H9 (cell line): ENCODE measurements at regions not wholly inside any gene's neighbourhood (a gene's known extent, or its start where the extent isn't known, plus 50 kb on each side); places are given as distances from the start of the nearest gene placed in this dataset.

Experiments used
- DNase-seq: peaks from one replicate; pipeline ENCODE4 v3.0.0-alpha.2; 2017
- H2AFZ ChIP-seq: one replicate; pipeline ENCODE4 v1.6.1; 2013; ENCODE audit warnings: mild to moderate bottlenecking, low read length, control low read depth, moderate library complexity
- H2AK5ac ChIP-seq: 2 replicates; pipeline ENCODE4 v1.6.1; 2013; ENCODE audit warnings: low read length, control low read depth, mixed read lengths; ENCODE audit not compliant: insufficient read length
- H2BK120ac ChIP-seq: one replicate; pipeline ENCODE4 v1.6.1; 2013; ENCODE audit warnings: low read depth, mild to moderate bottlenecking, low read length, control low read depth, inconsistent platforms; ENCODE audit not compliant: poor library complexity, severe bottlenecking
- H2BK12ac ChIP-seq: 2 replicates; pipeline ENCODE4 v1.6.1; 2013; ENCODE audit warnings: low read length, control low read depth, mixed read lengths, low read depth; ENCODE audit not compliant: insufficient read length
- H2BK15ac ChIP-seq: 2 replicates; pipeline ENCODE4 v1.6.1; 2013; ENCODE audit warnings: low read depth, low read length, control low read depth
- H2BK20ac ChIP-seq: one replicate; pipeline ENCODE4 v1.6.1; 2013; ENCODE audit warnings: low read depth, mild to moderate bottlenecking, low read length, control low read depth, inconsistent platforms; ENCODE audit not compliant: poor library complexity, severe bottlenecking
- H2BK5ac ChIP-seq: 2 replicates; pipeline ENCODE4 v1.6.1; 2013; ENCODE audit warnings: low read length, control low read depth, mixed read lengths; ENCODE audit not compliant: insufficient read length
- H3K14ac ChIP-seq: 2 replicates; pipeline ENCODE4 v1.6.1; 2013; ENCODE audit warnings: low read length, control low read depth; ENCODE audit not compliant: insufficient read depth
- H3K18ac ChIP-seq: 2 replicates; pipeline ENCODE4 v1.6.1; 2013; ENCODE audit warnings: low read depth, mild to moderate bottlenecking, mixed read lengths, low read length, control low read depth; ENCODE audit not compliant: insufficient read length
- H3K23ac ChIP-seq: 2 replicates; pipeline ENCODE4 v1.6.1; 2013; ENCODE audit warnings: low read length, control low read depth, mixed read lengths, low read depth; ENCODE audit not compliant: insufficient read length
- H3K23me2 ChIP-seq: 2 replicates; pipeline ENCODE4 v1.6.1; 2013; ENCODE audit warnings: low read depth, mild to moderate bottlenecking, mixed read lengths, low read length, control low read depth; ENCODE audit not compliant: insufficient read length, poor library complexity, severe bottlenecking
- H3K27ac ChIP-seq: 2 replicates; pipeline ENCODE4 v1.5.1; 2013; ENCODE audit warnings: low read length, control low read depth, mixed read lengths, low read depth; ENCODE audit not compliant: insufficient read length
- H3K27me3 ChIP-seq: 2 replicates; pipeline ENCODE4 v1.6.1; 2013; ENCODE audit warnings: low read length, control low read depth, inconsistent platforms; ENCODE audit not compliant: insufficient read depth
- H3K4ac ChIP-seq: 2 replicates; pipeline ENCODE4 v1.6.1; 2013; ENCODE audit warnings: low read depth, mild to moderate bottlenecking, control low read depth, inconsistent platforms, low read length, moderate library complexity
- H3K4me1 ChIP-seq: 2 replicates; pipeline ENCODE4 v1.6.1; 2013; ENCODE audit warnings: low read length, control low read depth, inconsistent platforms; ENCODE audit not compliant: insufficient read depth
- H3K4me2 ChIP-seq: 2 replicates; pipeline ENCODE4 v1.6.1; 2013; ENCODE audit warnings: low read length, control low read depth, mixed read lengths; ENCODE audit not compliant: insufficient read length, insufficient read depth
- H3K56ac ChIP-seq: 2 replicates; pipeline ENCODE4 v1.6.1; 2013; ENCODE audit warnings: low read depth, mild to moderate bottlenecking, mixed read lengths, low read length, control low read depth; ENCODE audit not compliant: insufficient read length
- H3K79me1 ChIP-seq: 2 replicates; pipeline ENCODE4 v1.6.1; 2013; ENCODE audit warnings: low read depth, mild to moderate bottlenecking, moderate library complexity, low read length, control low read depth, inconsistent platforms; ENCODE audit not compliant: insufficient read depth, poor library complexity, severe bottlenecking
- H3K79me2 ChIP-seq: 2 replicates; pipeline ENCODE4 v1.6.1; 2013; ENCODE audit warnings: low read length, control low read depth, inconsistent platforms; ENCODE audit not compliant: insufficient read depth
- H3K9ac ChIP-seq: 2 replicates; pipeline ENCODE4 v1.6.1; 2013; ENCODE audit warnings: low read length, control low read depth, mixed read lengths; ENCODE audit not compliant: insufficient read length; ENCODE audit errors: extremely low read depth
- H3K9me3 ChIP-seq: one replicate; pipeline ENCODE4 v1.6.1; 2013; ENCODE audit warnings: low read depth, low read length, inconsistent platforms; ENCODE audit not compliant: control insufficient read depth
- H3T11ph ChIP-seq: one replicate; pipeline ENCODE4 v1.6.1; 2013; ENCODE audit warnings: mild to moderate bottlenecking, low read length, control low read depth, inconsistent platforms
- H4K20me1 ChIP-seq: one replicate; pipeline ENCODE4 v1.6.1; 2013; ENCODE audit not compliant: control insufficient read depth, insufficient read length, insufficient read depth
- H4K5ac ChIP-seq: 2 replicates; pipeline ENCODE4 v1.6.1; 2013; ENCODE audit warnings: low read depth, mild to moderate bottlenecking, mixed read lengths, low read length, control low read depth; ENCODE audit not compliant: insufficient read length
- H4K8ac ChIP-seq: replicated peaks from 2 replicates; pipeline ENCODE4 v1.6.1; 2013; ENCODE audit warnings: low read length, control low read depth, mixed read lengths, low read depth; ENCODE audit not compliant: insufficient read length
- H4K91ac ChIP-seq: 2 replicates; pipeline ENCODE4 v1.6.1; 2013; ENCODE audit warnings: low read depth, mild to moderate bottlenecking, moderate library complexity, mixed read lengths, low read length, control low read depth; ENCODE audit not compliant: insufficient read length
- H3K27ac Mint-ChIP-seq, 3 experiments: 2 replicates in 2 of 3; 3 replicates in 1 of 3; pipeline ENCODE4 v1.8.0; 2020 to 2021; ENCODE audit warnings: mixed read lengths in 3 of 3, mild to moderate bottlenecking in 1 of 3, moderate library complexity in 1 of 3
- H3K27me3 Mint-ChIP-seq: 2 replicates; pipeline ENCODE4 v1.8.0; 2021; ENCODE audit warnings: low read depth, mild to moderate bottlenecking, moderate library complexity, mixed read lengths
- H3K36me3 Mint-ChIP-seq, 3 experiments: 2 replicates in 2 of 3; 3 replicates in 1 of 3; pipeline ENCODE4 v1.8.0; 2020 to 2021; ENCODE audit warnings: low read depth in 3 of 3, mixed read lengths in 3 of 3; ENCODE audit not compliant: insufficient read depth in 1 of 3
- H3K4me1 Mint-ChIP-seq, 2 experiments: 2 replicates each; pipeline ENCODE4 v1.8.0; 2020; ENCODE audit warnings: mixed read lengths in 2 of 2
- H3K4me3 Mint-ChIP-seq, 2 experiments: 2 replicates in 1 of 2; 3 replicates in 1 of 2; pipeline ENCODE4 v1.8.0; 2020 to 2021; ENCODE audit warnings: mild to moderate bottlenecking in 2 of 2, mixed read lengths in 2 of 2, moderate library complexity in 1 of 2
- H3K9me3 Mint-ChIP-seq, 2 experiments: 2 replicates in 1 of 2; 3 replicates in 1 of 2; pipeline ENCODE4 v1.8.0; 2020; ENCODE audit warnings: mild to moderate bottlenecking in 2 of 2, mixed read lengths in 2 of 2, moderate library complexity in 1 of 2
- CTCF ChIP-seq: fragments of 200-600 bp; sonication (generic); conservative IDR thresholded peaks from 3 replicates; pipeline ENCODE4 v1.8.0; 2021; ENCODE audit warnings: antibody characterized with exemption, mild to moderate bottlenecking
- WGBS: extraction: QIAGEN DNeasy Blood & Tissue Kit; methylation state at CpG from one replicate; pipeline ENCODE4 v1.1.7; 2013; ENCODE audit warnings: missing lambda C conversion rate, low lambda C conversion rate, mixed read lengths; ENCODE audit not compliant: insufficient read length; ENCODE audit errors: extremely low coverage; 5-methylcytosine and 5-hydroxymethylcytosine counted together

- H3K18ac ChIP-seq: no peak overlapping the region
- no peak overlapping the region for H3K27ac Mint-ChIP-seq
- no peak overlapping the region for H3K4me3 Mint-ChIP-seq
- H3K4me1 ChIP-seq: no peaks in the 10 kb centered on the region
- H3K27me3 Mint-ChIP-seq: no peaks in the 10 kb centered on the region; the same call in 1 of the 2 replicates
- no peaks in the 10 kb centered on the region; a peak in 1 of 7 replicates for H3K36me3 Mint-ChIP-seq
- no peak overlapping the region for H3K14ac ChIP-seq
- no peak overlapping the region for H3K23ac ChIP-seq
- no peaks in the 10 kb centered on the region for H3K9me3 Mint-ChIP-seq
- no peak overlapping the region for H2BK120ac ChIP-seq
- H2AK5ac ChIP-seq: no peak overlapping the region
- no peaks in the 10 kb centered on the region for H3K79me1 ChIP-seq
- no peak overlapping the region for H4K8ac ChIP-seq
- no peak overlapping the region for H4K5ac ChIP-seq
- no peaks in the 10 kb centered on the region for H3K9me3 ChIP-seq
- H2BK15ac ChIP-seq: no peak overlapping the region
- no peak overlapping the region for H3K56ac ChIP-seq
- H2BK20ac ChIP-seq: no peak overlapping the region
- no peaks in the 10 kb centered on the region for H3K23me2 ChIP-seq
- no peak overlapping the region for H3T11ph ChIP-seq
- H3K4me1 Mint-ChIP-seq: peaks cover 3 to 7% of the 10 kb centered on the region in 2 experiments
- H2AFZ ChIP-seq: no peak overlapping the region
- no peak overlapping the region for H3K27ac ChIP-seq
- H2BK12ac ChIP-seq: no peak overlapping the region
- no peaks in the 10 kb centered on the region for H3K27me3 ChIP-seq
- H4K20me1 ChIP-seq: no peaks in the 10 kb centered on the region
- H3K79me2 ChIP-seq: no peaks in the 10 kb centered on the region
- H2BK5ac ChIP-seq: no peak overlapping the region
- TF ChIP-seq CTCF: no peak
- no peak for DNase-seq
- H4K91ac ChIP-seq: no peak overlapping the region
- no peak overlapping the region for H3K9ac ChIP-seq
- no peak overlapping the region for H3K4ac ChIP-seq
- no peak overlapping the region for H3K4me2 ChIP-seq
- WGBS: no CpG with 5 or more reads among the region's 4 CpGs
These were observed 1167.6 kb downstream of the CDH12 start for GRCh38 chr5:21685522-21685921.
